HG03469 (cell line): ENCODE measurements at regions not wholly inside any gene's neighbourhood (a gene's known extent, or its start where the extent isn't known, plus 50 kb on each side); places are given as distances from the start of the nearest gene placed in this dataset.
"Not testable (repeated sequence)": the region's sequence is repeated elsewhere in the genome, so short reads cannot be mapped to it uniquely, and the experiment has no call there.

Source experiments
- ATAC-seq: cut with Tn5 transposase; IDR thresholded peaks from one replicate; pipeline ENCODE4 v1.9.1; 2021; ENCODE audit warnings: mild to moderate bottlenecking, moderate library complexity, moderate number of reproducible peaks; ENCODE audit not compliant: unreplicated experiment

- ATAC-seq: no peak
These were observed 86.7 kb upstream of the MAP4K4 start for GRCh38 chr2:101610750-101611315.

GRCh38 chr2:101609433-101609832, 88.1 kb upstream of the MAP4K4 start:
- ATAC-seq: no peak

GRCh38 chr2:101608408-101609310, 88.8 kb upstream of the MAP4K4 start:
- no peak for ATAC-seq

GRCh38 chr2:101597347-101597944, 100.1 kb upstream of the MAP4K4 start:
- ATAC-seq: no peak

DNA sequence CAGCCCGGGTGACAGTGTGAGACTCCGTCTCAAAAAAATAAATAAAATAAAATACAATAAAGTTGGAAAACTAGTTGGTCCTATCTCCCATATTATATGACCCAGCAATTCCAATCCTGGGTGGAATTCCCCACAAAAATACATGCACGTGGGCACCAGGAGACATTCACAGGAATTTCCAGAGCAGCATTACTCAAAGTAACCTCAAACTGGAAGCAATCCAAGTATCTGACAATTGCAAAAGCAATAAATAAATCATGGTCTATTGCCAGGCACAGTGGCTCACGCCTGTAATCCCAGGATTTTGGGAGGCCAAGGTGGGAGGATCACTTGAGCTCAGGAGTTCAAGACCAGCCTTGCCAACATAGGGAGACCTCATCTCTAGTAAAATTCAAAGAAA, 101.2 kb upstream of the MAP4K4 start:
- no peak for ATAC-seq

DNA sequence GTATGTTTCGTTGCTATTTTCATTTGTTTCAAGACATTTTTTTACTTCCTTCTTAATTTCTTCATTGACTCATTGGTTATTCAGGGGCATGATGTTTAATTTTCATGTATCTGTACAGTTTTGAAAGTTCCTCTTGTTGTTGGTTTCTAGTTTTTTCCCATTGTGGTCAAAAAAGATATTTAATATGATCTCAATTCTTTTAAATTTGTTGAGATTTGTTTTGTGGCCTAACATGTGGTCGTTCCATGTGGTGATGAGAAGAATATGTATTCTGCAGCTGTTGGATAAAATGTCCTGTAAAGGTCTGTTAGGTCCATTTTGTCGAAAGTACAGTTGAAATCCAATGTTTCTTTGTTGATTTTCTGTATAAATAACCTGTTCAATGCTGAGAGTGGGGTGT, 110.3 kb upstream of the MAP4K4 start:
- ATAC-seq: no peak

DNA sequence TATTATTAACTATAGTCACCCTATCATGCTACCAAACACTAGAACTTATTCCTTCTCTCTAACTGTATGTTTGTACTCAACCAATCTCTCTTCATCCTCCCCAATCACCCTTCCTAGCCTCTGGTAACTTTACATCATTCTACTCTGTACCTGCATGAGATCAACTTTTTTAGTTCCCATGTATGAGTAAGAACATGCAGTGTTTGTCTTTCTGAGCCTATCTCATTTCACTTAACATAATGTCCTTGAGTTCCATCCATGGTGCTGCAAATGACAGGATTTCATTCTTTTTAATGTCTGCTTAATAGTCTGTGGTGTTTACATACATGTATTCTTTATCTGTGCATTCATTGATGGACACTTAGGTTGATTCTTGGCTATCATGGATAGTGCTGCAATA, 108.9 kb upstream of the RFX8 start:
- no peak for ATAC-seq

DNA sequence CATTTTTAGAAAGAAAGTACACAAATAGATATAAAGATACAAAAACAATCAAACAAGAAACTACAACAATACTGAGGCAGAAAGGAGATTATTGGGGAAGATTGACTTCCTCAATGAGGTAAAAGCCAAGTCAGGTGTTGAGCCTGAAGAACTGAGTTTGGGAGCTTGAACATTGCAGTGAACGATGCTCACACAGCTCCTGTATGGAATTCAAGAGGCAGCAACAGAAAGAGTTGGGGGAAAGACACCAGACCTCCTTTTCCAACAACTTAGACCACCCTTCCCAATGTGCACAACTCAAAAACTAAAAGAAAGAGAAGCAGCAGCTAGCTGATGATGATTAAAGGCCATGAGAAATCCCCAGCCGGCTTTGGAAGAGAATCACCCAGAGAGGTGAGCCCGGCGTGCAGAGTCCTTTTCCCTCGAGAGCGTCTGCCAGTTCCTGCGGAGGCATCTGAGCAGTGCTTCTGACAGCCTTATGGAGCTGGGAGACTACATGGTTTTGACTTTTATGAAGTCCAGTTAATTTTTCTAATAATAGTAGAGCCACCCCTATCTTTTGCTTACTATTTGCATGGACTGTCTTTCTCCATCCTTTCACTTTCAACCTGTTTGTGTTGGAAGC, 106.9 kb upstream of the RFX8 start:
- no peak for ATAC-seq

- ATAC-seq: no peak
These were observed 105.6 kb upstream of the RFX8 start for GRCh38 chr2:101580528-101580927.

DNA sequence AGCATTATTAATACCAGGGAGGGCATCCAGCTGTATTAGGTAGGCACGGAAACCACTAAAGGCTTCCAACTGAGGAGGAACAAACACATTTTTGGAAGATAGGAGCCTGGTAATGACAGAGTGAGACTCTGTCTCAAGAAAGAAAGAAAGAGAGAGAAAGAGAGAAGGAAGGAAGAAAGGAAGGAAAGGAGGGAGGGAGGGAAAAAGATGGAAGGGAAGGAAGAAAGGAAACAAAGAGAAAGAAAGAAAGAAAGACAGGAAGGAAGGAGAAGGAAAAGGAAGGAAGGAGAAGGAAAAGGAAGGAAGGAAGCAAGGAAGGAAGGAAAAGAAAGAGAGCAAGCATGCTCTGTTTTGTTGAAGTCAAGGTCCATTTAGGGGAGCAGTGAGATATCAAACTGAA, 103.8 kb upstream of the RFX8 start:
- ATAC-seq: no peak

DNA sequence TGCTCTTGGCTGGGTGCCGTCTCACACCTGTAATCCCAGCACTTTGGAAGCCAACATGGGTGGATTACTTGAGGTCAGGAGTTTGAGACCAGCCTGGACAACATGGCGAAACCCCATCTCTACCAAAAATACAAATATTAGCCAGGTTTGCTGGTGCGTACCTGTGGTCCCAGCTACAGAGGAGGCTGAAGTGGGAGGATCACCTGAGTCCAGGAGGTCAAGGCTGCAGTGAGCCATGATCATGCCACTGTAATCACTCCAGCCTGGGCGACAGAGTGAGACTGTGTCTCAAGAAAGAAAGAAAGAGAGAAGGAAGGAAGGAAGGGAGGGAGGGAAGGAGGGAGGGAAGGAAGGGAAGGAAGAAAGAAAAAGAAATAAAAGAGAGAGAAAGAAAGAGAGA, 103.2 kb upstream of the RFX8 start:
- not testable (repeated sequence) for ATAC-seq

- ATAC-seq: no peak
These were observed 102.3 kb upstream of the RFX8 start for GRCh38 chr2:101577173-101577572.

DNA sequence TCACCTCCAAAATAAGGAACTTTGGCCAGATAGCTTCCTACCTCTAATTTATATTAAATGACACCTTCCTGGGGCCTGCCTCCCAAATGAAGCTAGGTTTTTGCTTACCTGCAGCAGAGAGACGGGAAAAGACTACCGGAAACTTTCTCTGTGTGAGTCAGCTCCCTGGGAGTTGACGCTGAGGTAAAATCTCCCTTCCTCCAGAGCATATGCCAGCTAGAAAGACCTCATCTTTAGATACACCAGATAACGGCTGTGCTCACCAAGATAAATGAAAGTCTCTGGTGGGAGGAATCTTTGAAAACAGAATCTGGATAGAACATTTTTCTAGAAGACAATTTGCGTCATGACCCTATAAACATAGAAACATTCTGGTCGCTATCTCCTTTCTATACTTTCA, 99.7 kb upstream of the RFX8 start:
- no peak for ATAC-seq

DNA sequence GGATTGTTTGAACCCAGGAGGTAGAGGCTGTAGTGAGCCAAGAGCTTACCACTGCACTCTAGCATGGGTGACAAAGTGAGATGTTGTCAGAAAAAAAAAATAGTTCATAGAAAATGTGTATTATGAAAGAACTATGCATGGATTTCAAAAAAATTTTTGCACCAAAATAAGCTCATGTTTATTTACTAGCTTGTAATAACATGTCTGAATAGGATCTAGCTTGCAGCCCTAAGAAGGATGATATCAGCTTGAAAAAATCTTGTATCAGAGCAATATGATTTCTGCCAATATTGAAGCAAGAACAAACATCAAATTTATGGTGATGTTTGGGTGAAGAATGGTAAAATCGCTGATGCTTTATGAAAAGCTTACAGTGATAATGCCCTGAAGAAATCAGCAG, 97.0 kb upstream of the RFX8 start:
- no peak for ATAC-seq

- ATAC-seq: no peak
These were observed 95.1 kb upstream of the RFX8 start for GRCh38 chr2:101569886-101570520.

- no peak for ATAC-seq
These were observed 94.1 kb upstream of the RFX8 start for GRCh38 chr2:101568969-101569368.

DNA sequence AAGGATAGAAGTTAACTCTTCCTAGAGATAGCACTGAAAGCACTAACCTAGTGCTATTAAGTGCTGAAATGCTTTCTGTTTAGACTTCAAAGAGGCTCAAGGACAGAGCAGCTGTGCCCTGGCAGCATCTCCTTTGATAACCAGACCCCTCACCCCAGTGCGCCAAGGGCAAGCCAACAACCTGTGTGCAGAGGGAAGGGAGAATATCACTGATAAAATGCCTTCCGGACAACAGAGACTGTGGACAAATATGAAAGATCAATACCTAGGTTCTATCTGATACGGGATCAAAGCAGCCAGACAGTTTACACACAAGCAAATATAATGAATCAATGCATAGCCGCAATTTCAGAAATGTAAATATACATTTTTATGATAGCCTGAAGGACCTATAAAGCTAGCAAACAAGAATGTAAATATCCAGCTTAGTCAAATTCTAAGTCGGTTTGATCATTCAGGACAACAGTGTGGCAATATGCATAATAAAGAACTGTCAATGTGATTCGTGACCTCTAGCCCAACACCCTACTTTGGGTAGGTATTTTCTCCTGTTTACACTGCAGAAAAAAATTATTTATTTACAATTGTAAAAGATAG, 91.8 kb upstream of the RFX8 start:
- ATAC-seq: no peak

DNA sequence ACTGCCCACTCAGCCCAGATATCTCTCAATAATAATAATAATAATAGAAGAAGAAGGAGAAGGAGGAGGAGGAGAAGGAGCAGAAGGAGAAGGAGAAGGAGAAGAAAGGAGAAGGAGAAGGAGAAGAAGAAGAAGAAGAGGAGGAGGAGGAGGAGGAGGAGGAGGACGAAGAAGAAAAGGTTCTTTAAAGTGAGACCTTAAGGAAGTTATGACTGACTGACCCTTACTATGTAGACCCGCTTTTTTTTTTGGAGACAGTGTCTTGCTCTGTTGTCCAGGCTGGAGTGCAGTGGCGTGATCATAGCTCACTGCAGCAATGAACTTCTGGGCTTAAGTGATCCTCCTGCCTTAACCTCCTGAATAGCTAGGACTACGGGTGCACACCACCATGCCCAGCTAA, 88.9 kb upstream of the RFX8 start:
- ATAC-seq: no peak

GRCh38 chr2:101560780-101561315, 85.9 kb upstream of the RFX8 start:
- no peak for ATAC-seq

GRCh38 chr2:101559551-101559950, 84.6 kb upstream of the RFX8 start:
- no peak for ATAC-seq
